Esophagus muscularis mucosa (tissue), 4 donors: ENCODE measurements at regions not wholly inside any gene's neighbourhood (a gene's known extent, or its start where the extent isn't known, plus 50 kb on each side); places are given as distances from the start of the nearest gene placed in this dataset.

ENCODE experiments used
- EP300 ChIP-seq: sonication (generic); formaldehyde crosslinking; IDR thresholded peaks from one replicate; pipeline ENCODE4 v1.6.1; 2017; ENCODE audit warnings: antibody characterized with exemption
- POLR2A ChIP-seq: fragments of 450-650 bp; IDR thresholded peaks from one replicate; pipeline ENCODE4 v1.6.1; 2017; ENCODE audit warnings: antibody characterized with exemption, moderate library complexity, mild to moderate bottlenecking, low read depth
- POLR2AphosphoS5 ChIP-seq, 2 donors: sonication (generic); formaldehyde crosslinking; IDR thresholded peaks; one replicate each; pipeline ENCODE4 v1.6.1; 2017; ENCODE audit warnings: antibody characterized with exemption in 2 of 2
- TF ChIP-seq, protein P1 (sequence below), 3 experiments: fragments of 200-600 bp in 2 of 3; fragments of 450-650 bp in 1 of 3; sonication (generic) in 2 of 3; IDR thresholded peaks; one replicate each; pipeline ENCODE4 v1.5.1; 2017 to 2019; ENCODE audit warnings: antibody characterized with exemption in 3 of 3, mild to moderate bottlenecking in 2 of 3, moderate library complexity in 1 of 3

- TF ChIP-seq, protein P1, sequence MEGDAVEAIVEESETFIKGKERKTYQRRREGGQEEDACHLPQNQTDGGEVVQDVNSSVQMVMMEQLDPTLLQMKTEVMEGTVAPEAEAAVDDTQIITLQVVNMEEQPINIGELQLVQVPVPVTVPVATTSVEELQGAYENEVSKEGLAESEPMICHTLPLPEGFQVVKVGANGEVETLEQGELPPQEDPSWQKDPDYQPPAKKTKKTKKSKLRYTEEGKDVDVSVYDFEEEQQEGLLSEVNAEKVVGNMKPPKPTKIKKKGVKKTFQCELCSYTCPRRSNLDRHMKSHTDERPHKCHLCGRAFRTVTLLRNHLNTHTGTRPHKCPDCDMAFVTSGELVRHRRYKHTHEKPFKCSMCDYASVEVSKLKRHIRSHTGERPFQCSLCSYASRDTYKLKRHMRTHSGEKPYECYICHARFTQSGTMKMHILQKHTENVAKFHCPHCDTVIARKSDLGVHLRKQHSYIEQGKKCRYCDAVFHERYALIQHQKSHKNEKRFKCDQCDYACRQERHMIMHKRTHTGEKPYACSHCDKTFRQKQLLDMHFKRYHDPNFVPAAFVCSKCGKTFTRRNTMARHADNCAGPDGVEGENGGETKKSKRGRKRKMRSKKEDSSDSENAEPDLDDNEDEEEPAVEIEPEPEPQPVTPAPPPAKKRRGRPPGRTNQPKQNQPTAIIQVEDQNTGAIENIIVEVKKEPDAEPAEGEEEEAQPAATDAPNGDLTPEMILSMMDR (IDR thresholded peaks at IDR 0.05): no peak
- TF ChIP-seq POLR2A: no peak
- TF ChIP-seq EP300: no peak
- TF ChIP-seq POLR2AphosphoS5 (IDR thresholded peaks at IDR 0.05): no peak
Observed at GRCh38 chr11:30174265-30175020, 56.4 kb upstream of the FSHB start.
